ENCODE measurements at regions not wholly inside any gene's neighbourhood (a gene's known extent, or its start where the extent isn't known, plus 50 kb on each side); places are given as distances from the start of the nearest gene placed in this dataset.

DNA sequence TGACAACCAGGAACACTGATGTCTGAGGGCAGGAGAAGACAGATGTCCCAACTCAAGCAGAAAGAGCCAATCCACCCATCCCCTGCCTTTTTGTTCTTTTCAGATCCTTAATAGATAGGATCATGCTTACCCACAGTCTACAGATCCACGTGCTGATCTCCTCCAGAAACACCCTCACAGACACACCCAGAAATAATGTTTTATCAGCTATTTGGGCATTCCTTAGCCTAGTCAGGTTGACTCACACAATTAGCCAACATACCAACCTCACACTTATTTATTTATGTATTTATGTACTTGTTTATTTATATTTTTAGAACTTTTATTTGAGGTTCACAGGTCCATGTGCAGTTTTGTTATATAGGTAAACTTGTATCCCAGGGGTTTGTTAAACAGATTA lies 151.5 kb upstream of the IL12B start:
- Histone ChIP-seq H3K9me3 (ENCODE audit: insufficient read depth, low read length, severe bottlenecking) (no peaks in the 10 kb centered on the region), H4K20me1 (ENCODE audit: insufficient read depth, low read length) (no peaks in the 10 kb centered on the region), H3K9ac (ENCODE audit: low read depth, low read length) (no peak overlapping the region), H2AFZ (ENCODE audit: low read depth, low read length) (no peak overlapping the region), H3K27ac (ENCODE audit: low read length) (no peak overlapping the region), H3K36me3 (ENCODE audit: insufficient read depth, low read length) (no peaks in the 10 kb centered on the region), H3K27me3 (ENCODE audit: insufficient read depth, low read length, poor library complexity) (no peaks in the 10 kb centered on the region), H3K4me2 (ENCODE audit: insufficient read depth, low read length) (no peak overlapping the region), H3K4me1 (ENCODE audit: insufficient read depth, low read length) (peaks cover 6% of the 10 kb centered on the region), H3K4me3 (ENCODE audit: low read depth in 1 of 2, low read length in 2 of 2) (no peak overlapping the region), H3K79me2 (ENCODE audit: insufficient read depth, low read length) (no peaks in the 10 kb centered on the region)
- DNase-seq, result no peak
- no peak for TF ChIP-seq EZH2 (IDR thresholded peaks at IDR 0.05; ENCODE audit: borderline replicate concordance, low read depth, low read length, severe bottlenecking)
- TF ChIP-seq, protein P1, sequence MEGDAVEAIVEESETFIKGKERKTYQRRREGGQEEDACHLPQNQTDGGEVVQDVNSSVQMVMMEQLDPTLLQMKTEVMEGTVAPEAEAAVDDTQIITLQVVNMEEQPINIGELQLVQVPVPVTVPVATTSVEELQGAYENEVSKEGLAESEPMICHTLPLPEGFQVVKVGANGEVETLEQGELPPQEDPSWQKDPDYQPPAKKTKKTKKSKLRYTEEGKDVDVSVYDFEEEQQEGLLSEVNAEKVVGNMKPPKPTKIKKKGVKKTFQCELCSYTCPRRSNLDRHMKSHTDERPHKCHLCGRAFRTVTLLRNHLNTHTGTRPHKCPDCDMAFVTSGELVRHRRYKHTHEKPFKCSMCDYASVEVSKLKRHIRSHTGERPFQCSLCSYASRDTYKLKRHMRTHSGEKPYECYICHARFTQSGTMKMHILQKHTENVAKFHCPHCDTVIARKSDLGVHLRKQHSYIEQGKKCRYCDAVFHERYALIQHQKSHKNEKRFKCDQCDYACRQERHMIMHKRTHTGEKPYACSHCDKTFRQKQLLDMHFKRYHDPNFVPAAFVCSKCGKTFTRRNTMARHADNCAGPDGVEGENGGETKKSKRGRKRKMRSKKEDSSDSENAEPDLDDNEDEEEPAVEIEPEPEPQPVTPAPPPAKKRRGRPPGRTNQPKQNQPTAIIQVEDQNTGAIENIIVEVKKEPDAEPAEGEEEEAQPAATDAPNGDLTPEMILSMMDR (IDR thresholded peaks at IDR 0.05; ENCODE audit: borderline replicate concordance, extremely low read depth, low read length, poor library complexity, severe bottlenecking), result no peak
- ATAC-seq (ENCODE audit: insufficient read depth, low read depth), result no peak

DNA sequence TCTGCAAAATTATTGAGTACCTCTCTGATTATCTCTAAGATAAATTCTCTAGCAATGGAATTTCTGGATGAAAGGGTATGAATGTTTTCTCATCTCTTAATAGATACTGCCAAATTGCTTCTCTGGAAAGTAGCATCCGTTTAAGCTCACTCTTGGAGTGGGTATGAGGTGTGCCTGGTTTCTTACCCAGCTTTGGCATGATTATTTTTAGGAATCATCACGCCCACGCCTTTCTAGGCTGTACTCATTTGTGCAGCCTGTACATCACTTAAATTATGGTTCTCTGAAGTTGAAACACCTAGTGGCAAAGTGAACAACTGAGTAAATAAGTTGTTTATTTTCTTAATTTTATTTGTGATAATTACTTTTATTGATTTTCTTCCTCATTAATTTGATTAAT lies 156.5 kb upstream of the IL12B start:
- ATAC-seq (ENCODE audit: insufficient read depth, low read depth), result no peak
- no peaks in the 10 kb centered on the region for H3K27me3 ChIP-seq (ENCODE audit: insufficient read depth, low read length, poor library complexity)
- no peaks in the 10 kb centered on the region for H3K36me3 ChIP-seq (ENCODE audit: insufficient read depth, low read length)
- H3K4me2 ChIP-seq (ENCODE audit: insufficient read depth, low read length), result no peak overlapping the region
- TF ChIP-seq, protein P1 (IDR thresholded peaks at IDR 0.05; ENCODE audit: borderline replicate concordance, extremely low read depth, low read length, poor library complexity, severe bottlenecking), result no peak
- TF ChIP-seq EZH2 (IDR thresholded peaks at IDR 0.05; ENCODE audit: borderline replicate concordance, low read depth, low read length, severe bottlenecking), result no peak
- H3K9ac ChIP-seq (ENCODE audit: low read depth, low read length), result no peak overlapping the region
- H3K9me3 ChIP-seq (ENCODE audit: insufficient read depth, low read length, severe bottlenecking), result no peaks in the 10 kb centered on the region
- no peak for DNase-seq
- H3K4me1 ChIP-seq (ENCODE audit: insufficient read depth, low read length), result no peaks in the 10 kb centered on the region
- H3K4me3 ChIP-seq (ENCODE audit: low read depth in 1 of 2, low read length in 2 of 2), result no peak overlapping the region
- no peaks in the 10 kb centered on the region for H4K20me1 ChIP-seq (ENCODE audit: insufficient read depth, low read length)
- no peak overlapping the region for H3K27ac ChIP-seq (ENCODE audit: low read length)
- no peak overlapping the region for H2AFZ ChIP-seq (ENCODE audit: low read depth, low read length)
- no peaks in the 10 kb centered on the region for H3K79me2 ChIP-seq (ENCODE audit: insufficient read depth, low read length)

DNA sequence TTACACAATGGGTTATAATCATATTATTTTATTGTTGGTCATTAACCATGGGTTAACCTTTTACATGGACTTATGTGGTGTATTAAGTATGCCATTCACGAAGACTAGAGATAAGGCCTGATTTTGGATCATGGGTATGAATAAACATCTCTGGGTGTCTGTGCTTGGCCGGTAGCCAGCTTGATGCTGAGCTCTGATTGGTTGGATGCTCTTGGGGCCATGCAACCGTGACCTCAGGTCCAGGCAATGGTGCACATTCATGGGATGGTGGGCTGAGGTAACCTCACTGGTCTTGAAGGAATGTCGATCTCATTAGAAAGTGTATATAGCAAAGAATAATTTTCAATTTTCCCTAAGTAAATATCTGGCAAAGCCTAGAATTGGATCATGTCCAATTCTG lies 158.2 kb upstream of the IL12B start:
- ATAC-seq (ENCODE audit: insufficient read depth, low read depth) (no peak), DNase-seq (no peak)
- Histone ChIP-seq H3K79me2 (ENCODE audit: insufficient read depth, low read length) (no peaks in the 10 kb centered on the region), H3K4me2 (ENCODE audit: insufficient read depth, low read length) (no peak overlapping the region), H3K27ac (ENCODE audit: low read length) (no peak overlapping the region), H2AFZ (ENCODE audit: low read depth, low read length) (no peak overlapping the region), H3K9ac (ENCODE audit: low read depth, low read length) (no peak overlapping the region), H4K20me1 (ENCODE audit: insufficient read depth, low read length) (no peaks in the 10 kb centered on the region), H3K4me1 (ENCODE audit: insufficient read depth, low read length) (no peaks in the 10 kb centered on the region), H3K4me3 (ENCODE audit: low read depth in 1 of 2, low read length in 2 of 2) (no peak overlapping the region), H3K36me3 (ENCODE audit: insufficient read depth, low read length) (no peaks in the 10 kb centered on the region), H3K9me3 (ENCODE audit: insufficient read depth, low read length, severe bottlenecking) (no peaks in the 10 kb centered on the region), H3K27me3 (ENCODE audit: insufficient read depth, low read length, poor library complexity) (no peaks in the 10 kb centered on the region)
- no peak for TF ChIP-seq EZH2 (IDR thresholded peaks at IDR 0.05; ENCODE audit: borderline replicate concordance, low read depth, low read length, severe bottlenecking)
- TF ChIP-seq, protein P1 (IDR thresholded peaks at IDR 0.05; ENCODE audit: borderline replicate concordance, extremely low read depth, low read length, poor library complexity, severe bottlenecking), result no peak

DNA sequence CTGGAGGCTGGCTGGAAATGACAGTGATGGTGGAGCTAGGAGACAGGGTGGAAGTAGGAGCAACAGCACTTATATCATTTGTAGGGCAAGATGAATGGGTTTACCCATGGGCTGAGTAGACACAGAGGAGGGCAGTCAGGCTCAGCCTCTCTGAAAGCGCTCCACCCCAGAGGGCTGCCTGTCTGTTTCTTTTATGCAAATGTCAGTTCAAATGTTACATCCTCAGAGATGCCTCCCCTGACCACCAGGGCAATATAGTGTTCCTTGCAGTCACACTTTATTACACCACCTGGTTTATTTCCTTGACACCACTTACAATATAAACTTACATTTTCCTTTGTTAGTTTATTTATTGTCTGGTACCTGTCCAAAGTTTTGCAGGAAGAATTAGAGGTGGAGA lies 159.5 kb upstream of the IL12B start:
- no peak for TF ChIP-seq EZH2 (IDR thresholded peaks at IDR 0.05; ENCODE audit: borderline replicate concordance, low read depth, low read length, severe bottlenecking)
- TF ChIP-seq, protein P1 (IDR thresholded peaks at IDR 0.05; ENCODE audit: borderline replicate concordance, extremely low read depth, low read length, poor library complexity, severe bottlenecking), result no peak
- no peaks in the 10 kb centered on the region for H3K27me3 ChIP-seq (ENCODE audit: insufficient read depth, low read length, poor library complexity)
- H3K4me2 ChIP-seq (ENCODE audit: insufficient read depth, low read length), result no peak overlapping the region
- H4K20me1 ChIP-seq (ENCODE audit: insufficient read depth, low read length), result no peaks in the 10 kb centered on the region
- no peak overlapping the region for H3K4me3 ChIP-seq (ENCODE audit: low read depth in 1 of 2, low read length in 2 of 2)
- no peaks in the 10 kb centered on the region for H3K36me3 ChIP-seq (ENCODE audit: insufficient read depth, low read length)
- no peak overlapping the region for H2AFZ ChIP-seq (ENCODE audit: low read depth, low read length)
- H3K79me2 ChIP-seq (ENCODE audit: insufficient read depth, low read length), result no peaks in the 10 kb centered on the region
- no peaks in the 10 kb centered on the region for H3K4me1 ChIP-seq (ENCODE audit: insufficient read depth, low read length)
- no peak for DNase-seq
- no peak for ATAC-seq (ENCODE audit: insufficient read depth, low read depth)
- no peak overlapping the region for H3K27ac ChIP-seq (ENCODE audit: low read length)
- no peaks in the 10 kb centered on the region for H3K9me3 ChIP-seq (ENCODE audit: insufficient read depth, low read length, severe bottlenecking)
- no peak overlapping the region for H3K9ac ChIP-seq (ENCODE audit: low read depth, low read length)
